ENCODE measurements at regions not wholly inside any gene's neighbourhood (a gene's known extent, or its start where the extent isn't known, plus 50 kb on each side); places are given as distances from the start of the nearest gene placed in this dataset.

- TF ChIP-seq, protein P1, sequence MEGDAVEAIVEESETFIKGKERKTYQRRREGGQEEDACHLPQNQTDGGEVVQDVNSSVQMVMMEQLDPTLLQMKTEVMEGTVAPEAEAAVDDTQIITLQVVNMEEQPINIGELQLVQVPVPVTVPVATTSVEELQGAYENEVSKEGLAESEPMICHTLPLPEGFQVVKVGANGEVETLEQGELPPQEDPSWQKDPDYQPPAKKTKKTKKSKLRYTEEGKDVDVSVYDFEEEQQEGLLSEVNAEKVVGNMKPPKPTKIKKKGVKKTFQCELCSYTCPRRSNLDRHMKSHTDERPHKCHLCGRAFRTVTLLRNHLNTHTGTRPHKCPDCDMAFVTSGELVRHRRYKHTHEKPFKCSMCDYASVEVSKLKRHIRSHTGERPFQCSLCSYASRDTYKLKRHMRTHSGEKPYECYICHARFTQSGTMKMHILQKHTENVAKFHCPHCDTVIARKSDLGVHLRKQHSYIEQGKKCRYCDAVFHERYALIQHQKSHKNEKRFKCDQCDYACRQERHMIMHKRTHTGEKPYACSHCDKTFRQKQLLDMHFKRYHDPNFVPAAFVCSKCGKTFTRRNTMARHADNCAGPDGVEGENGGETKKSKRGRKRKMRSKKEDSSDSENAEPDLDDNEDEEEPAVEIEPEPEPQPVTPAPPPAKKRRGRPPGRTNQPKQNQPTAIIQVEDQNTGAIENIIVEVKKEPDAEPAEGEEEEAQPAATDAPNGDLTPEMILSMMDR (IDR thresholded peaks at IDR 0.05), result no peak
- TF ChIP-seq POLR2A (IDR thresholded peaks at IDR 0.05), result no peak
Observed at GRCh38 chr2:10238396-10238795, 64.3 kb upstream of the HPCAL1 start.
